ENCODE measurements at regions not wholly inside any gene's neighbourhood (a gene's known extent, or its start where the extent isn't known, plus 50 kb on each side); places are given as distances from the start of the nearest gene placed in this dataset.

- TF ChIP-seq ZNF790 (CRISPR knock-in tag; IDR thresholded peaks at IDR 0.05; ENCODE audit: borderline replicate concordance) = no peak
These were observed 331.5 kb downstream of the SNAPC1 start (continued) for GRCh38 chr14:62093736-62094135.

GRCh38 chr14:62097072-62097471, 334.9 kb downstream of the SNAPC1 start:
- DNase-seq (ENCODE audit: low spot score) (no peak), FAIRE-seq (no peak), ATAC-seq (no peak)
- no peaks in the 10 kb centered on the region for H3K4me1 ChIP-seq (ENCODE audit: insufficient read depth, low read length)
- H3K27me3 ChIP-seq (ENCODE audit: control insufficient read depth in 1 of 2, insufficient read depth in 2 of 2, low read length in 2 of 2) = no peaks in the 10 kb centered on the region
- CTCF ChIA-PET (ENCODE audit: low intra/inter-chr PET ratio, low total read pairs) = no interaction called here
- H3K9ac ChIP-seq (ENCODE audit: insufficient read depth, low read depth, low read length) = no peak overlapping the region
- no peak for TF ChIP-seq MTA3 (CRISPR knock-in tag; IDR thresholded peaks at IDR 0.05)
- no peaks in the 10 kb centered on the region for H3K36me3 ChIP-seq (replicated peaks in 1 of 2; ENCODE audit: control insufficient read depth in 1 of 2, insufficient read depth in 2 of 2, low read length in 2 of 2)
- in situ Hi-C loops (cut with HindIII; ENCODE audit: extremely low pct_ligation_motif_present, low pct_unique_long_range_greater_than_20kb) = no loop called here
- H3K4me3 ChIP-seq (replicated peaks in 1 of 3; ENCODE audit: insufficient read depth in 1 of 3, low read depth in 2 of 3, low read length in 3 of 3) = no peak overlapping the region
- H2AFZ ChIP-seq (ENCODE audit: low read length) = no peak overlapping the region
- POLR2A ChIA-PET = no interaction called here
- H3K79me2 ChIP-seq (ENCODE audit: insufficient read depth, low read length) = no peaks in the 10 kb centered on the region
- H3K27ac ChIP-seq (ENCODE audit: extremely low read length, insufficient read depth, low read length) = no peak overlapping the region
- no peak overlapping the region for H3K4me2 ChIP-seq (ENCODE audit: low read depth, low read length)
- WGBS (ENCODE audit: low lambda C conversion rate) = 0% methylated on average over 2 of the region's 2 CpGs
- H4K20me1 ChIP-seq (ENCODE audit: insufficient read depth, low read length) = no peaks in the 10 kb centered on the region
- intact Hi-C loops (cut with micrococcal nuclease; ENCODE audit: unreplicated experiment) = no loop called here
- H3K9me3 ChIP-seq (ENCODE audit: low read length) = no peaks in the 10 kb centered on the region
- no TSS peak for BruUV-seq (replicated peaks)

- DNase-seq (ENCODE audit: low spot score) = no peak
- no peak for ATAC-seq
- WGBS (ENCODE audit: low lambda C conversion rate) = 49% methylated on average over 2 of the region's 2 CpGs
- Histone ChIP-seq H2AFZ (ENCODE audit: low read length) (no peak overlapping the region), H3K36me3 (replicated peaks in 1 of 2; ENCODE audit: control insufficient read depth in 1 of 2, insufficient read depth in 2 of 2, low read length in 2 of 2) (no peaks in the 10 kb centered on the region), H4K20me1 (ENCODE audit: insufficient read depth, low read length) (no peaks in the 10 kb centered on the region), H3K9ac (ENCODE audit: insufficient read depth, low read depth, low read length) (no peak overlapping the region), H3K4me1 (ENCODE audit: insufficient read depth, low read length) (no peaks in the 10 kb centered on the region), H3K27ac (ENCODE audit: extremely low read length, insufficient read depth, low read length) (no peak overlapping the region), H3K79me2 (ENCODE audit: insufficient read depth, low read length) (no peaks in the 10 kb centered on the region), H3K27me3 (ENCODE audit: control insufficient read depth in 1 of 2, insufficient read depth in 2 of 2, low read length in 2 of 2) (no peaks in the 10 kb centered on the region), H3K9me3 (ENCODE audit: low read length) (no peaks in the 10 kb centered on the region), H3K4me3 (replicated peaks in 1 of 3; ENCODE audit: insufficient read depth in 1 of 3, low read depth in 2 of 3, low read length in 3 of 3) (no peak overlapping the region), H3K4me2 (ENCODE audit: low read depth, low read length) (no peak overlapping the region)
- FAIRE-seq = no peak
- CTCF ChIA-PET (ENCODE audit: low intra/inter-chr PET ratio, low total read pairs) = no interaction called here
- BruUV-seq (replicated peaks) = no TSS peak
- intact Hi-C loops (cut with micrococcal nuclease; ENCODE audit: unreplicated experiment) (no loop called here), in situ Hi-C loops (cut with HindIII; ENCODE audit: extremely low pct_ligation_motif_present, low pct_unique_long_range_greater_than_20kb) (no loop called here)
- POLR2A ChIA-PET = no interaction called here
- no peak for TF ChIP-seq ZFY (CRISPR knock-in tag; IDR thresholded peaks at IDR 0.05)
- TF ChIP-seq, protein P1, sequence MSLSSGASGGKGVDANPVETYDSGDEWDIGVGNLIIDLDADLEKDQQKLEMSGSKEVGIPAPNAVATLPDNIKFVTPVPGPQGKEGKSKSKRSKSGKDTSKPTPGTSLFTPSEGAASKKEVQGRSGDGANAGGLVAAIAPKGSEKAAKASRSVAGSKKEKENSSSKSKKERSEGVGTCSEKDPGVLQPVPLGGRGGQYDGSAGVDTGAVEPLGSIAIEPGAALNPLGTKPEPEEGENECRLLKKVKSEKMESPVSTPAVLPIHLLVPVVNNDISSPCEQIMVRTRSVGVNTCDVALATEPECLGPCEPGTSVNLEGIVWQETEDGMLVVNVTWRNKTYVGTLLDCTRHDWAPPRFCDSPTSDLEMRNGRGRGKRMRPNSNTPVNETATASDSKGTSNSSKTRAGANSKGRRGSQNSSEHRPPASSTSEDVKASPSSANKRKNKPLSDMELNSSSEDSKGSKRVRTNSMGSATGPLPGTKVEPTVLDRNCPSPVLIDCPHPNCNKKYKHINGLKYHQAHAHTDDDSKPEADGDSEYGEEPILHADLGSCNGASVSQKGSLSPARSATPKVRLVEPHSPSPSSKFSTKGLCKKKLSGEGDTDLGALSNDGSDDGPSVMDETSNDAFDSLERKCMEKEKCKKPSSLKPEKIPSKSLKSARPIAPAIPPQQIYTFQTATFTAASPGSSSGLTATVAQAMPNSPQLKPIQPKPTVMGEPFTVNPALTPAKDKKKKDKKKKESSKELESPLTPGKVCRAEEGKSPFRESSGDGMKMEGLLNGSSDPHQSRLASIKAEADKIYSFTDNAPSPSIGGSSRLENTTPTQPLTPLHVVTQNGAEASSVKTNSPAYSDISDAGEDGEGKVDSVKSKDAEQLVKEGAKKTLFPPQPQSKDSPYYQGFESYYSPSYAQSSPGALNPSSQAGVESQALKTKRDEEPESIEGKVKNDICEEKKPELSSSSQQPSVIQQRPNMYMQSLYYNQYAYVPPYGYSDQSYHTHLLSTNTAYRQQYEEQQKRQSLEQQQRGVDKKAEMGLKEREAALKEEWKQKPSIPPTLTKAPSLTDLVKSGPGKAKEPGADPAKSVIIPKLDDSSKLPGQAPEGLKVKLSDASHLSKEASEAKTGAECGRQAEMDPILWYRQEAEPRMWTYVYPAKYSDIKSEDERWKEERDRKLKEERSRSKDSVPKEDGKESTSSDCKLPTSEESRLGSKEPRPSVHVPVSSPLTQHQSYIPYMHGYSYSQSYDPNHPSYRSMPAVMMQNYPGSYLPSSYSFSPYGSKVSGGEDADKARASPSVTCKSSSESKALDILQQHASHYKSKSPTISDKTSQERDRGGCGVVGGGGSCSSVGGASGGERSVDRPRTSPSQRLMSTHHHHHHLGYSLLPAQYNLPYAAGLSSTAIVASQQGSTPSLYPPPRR (CRISPR knock-in tag; IDR thresholded peaks at IDR 0.05; ENCODE audit: borderline replicate concordance) = no peak
- no peak for TF ChIP-seq SRF (IDR thresholded peaks at IDR 0.05; ENCODE audit: low read depth, low read length)
- no peak for TF ChIP-seq ZNF747 (CRISPR knock-in tag; IDR thresholded peaks at IDR 0.05; ENCODE audit: borderline replicate concordance)
- TF ChIP-seq SMAD1 (CRISPR knock-in tag; IDR thresholded peaks at IDR 0.05; ENCODE audit: borderline replicate concordance, low read depth) = no peak
- no peak for TF ChIP-seq SOX13 (IDR thresholded peaks at IDR 0.05)
- no peak for TF ChIP-seq SOX13 (CRISPR knock-in tag; conservative IDR thresholded peaks at IDR 0.05 in 1 of 2, IDR thresholded peaks at IDR 0.05 in 1 of 2)
- TF ChIP-seq ZNF292 (CRISPR knock-in tag; IDR thresholded peaks at IDR 0.05; ENCODE audit: borderline replicate concordance, low read depth) = no peak
- TF ChIP-seq, protein P2, sequence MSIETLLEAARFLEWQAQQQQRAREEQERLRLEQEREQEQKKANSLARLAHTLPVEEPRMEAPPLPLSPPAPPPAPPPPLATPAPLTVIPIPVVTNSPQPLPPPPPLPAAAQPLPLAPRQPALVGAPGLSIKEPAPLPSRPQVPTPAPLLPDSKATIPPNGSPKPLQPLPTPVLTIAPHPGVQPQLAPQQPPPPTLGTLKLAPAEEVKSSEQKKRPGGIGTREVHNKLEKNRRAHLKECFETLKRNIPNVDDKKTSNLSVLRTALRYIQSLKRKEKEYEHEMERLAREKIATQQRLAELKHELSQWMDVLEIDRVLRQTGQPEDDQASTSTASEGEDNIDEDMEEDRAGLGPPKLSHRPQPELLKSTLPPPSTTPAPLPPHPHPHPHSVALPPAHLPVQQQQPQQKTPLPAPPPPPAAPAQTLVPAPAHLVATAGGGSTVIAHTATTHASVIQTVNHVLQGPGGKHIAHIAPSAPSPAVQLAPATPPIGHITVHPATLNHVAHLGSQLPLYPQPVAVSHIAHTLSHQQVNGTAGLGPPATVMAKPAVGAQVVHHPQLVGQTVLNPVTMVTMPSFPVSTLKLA (IDR thresholded peaks at IDR 0.05) = no peak
These were observed 335.6 kb downstream of the SNAPC1 start for GRCh38 chr14:62097824-62098223.

All from HepG2 (cell line).